HFFc6 (cell line): ENCODE measurements at regions not wholly inside any gene's neighbourhood (a gene's known extent, or its start where the extent isn't known, plus 50 kb on each side); places are given as distances from the start of the nearest gene placed in this dataset.
A peak's percentile ranks its signal among the peaks of the same experiment; 100 is the strongest.

Experiments
- DNase-seq: peaks from one replicate; pipeline ENCODE4 v3.0.0-alpha.2; 2018
- H3K27ac Mint-ChIP-seq: 2 replicates; pipeline ENCODE4 v1.8.0; 2020; ENCODE audit warnings: mild to moderate bottlenecking, mixed read lengths
- H3K27me3 Mint-ChIP-seq: 2 replicates; pipeline ENCODE4 v1.8.0; 2021; ENCODE audit warnings: mild to moderate bottlenecking, moderate library complexity, mixed read lengths; ENCODE audit not compliant: insufficient read depth
- H3K36me3 Mint-ChIP-seq: 2 replicates; pipeline ENCODE4 v1.8.0; 2021; ENCODE audit warnings: low read depth, mixed read lengths
- H3K4me1 Mint-ChIP-seq: 2 replicates; pipeline ENCODE4 v1.8.0; 2020; ENCODE audit warnings: low read depth, mixed read lengths
- H3K4me3 Mint-ChIP-seq: 2 replicates; pipeline ENCODE4 v1.8.0; 2020; ENCODE audit warnings: mild to moderate bottlenecking, moderate library complexity, mixed read lengths
- H3K9me3 Mint-ChIP-seq: 2 replicates; pipeline ENCODE4 v1.8.0; 2020; ENCODE audit warnings: mild to moderate bottlenecking, mixed read lengths
- TF ChIP-seq, protein P1 (sequence below): fragments of 200-600 bp; sonication (generic); IDR thresholded peaks from 2 replicates; pipeline ENCODE4 v1.5.0; 2021; ENCODE audit warnings: antibody characterized with exemption, mild to moderate bottlenecking

- TF ChIP-seq, protein P1, sequence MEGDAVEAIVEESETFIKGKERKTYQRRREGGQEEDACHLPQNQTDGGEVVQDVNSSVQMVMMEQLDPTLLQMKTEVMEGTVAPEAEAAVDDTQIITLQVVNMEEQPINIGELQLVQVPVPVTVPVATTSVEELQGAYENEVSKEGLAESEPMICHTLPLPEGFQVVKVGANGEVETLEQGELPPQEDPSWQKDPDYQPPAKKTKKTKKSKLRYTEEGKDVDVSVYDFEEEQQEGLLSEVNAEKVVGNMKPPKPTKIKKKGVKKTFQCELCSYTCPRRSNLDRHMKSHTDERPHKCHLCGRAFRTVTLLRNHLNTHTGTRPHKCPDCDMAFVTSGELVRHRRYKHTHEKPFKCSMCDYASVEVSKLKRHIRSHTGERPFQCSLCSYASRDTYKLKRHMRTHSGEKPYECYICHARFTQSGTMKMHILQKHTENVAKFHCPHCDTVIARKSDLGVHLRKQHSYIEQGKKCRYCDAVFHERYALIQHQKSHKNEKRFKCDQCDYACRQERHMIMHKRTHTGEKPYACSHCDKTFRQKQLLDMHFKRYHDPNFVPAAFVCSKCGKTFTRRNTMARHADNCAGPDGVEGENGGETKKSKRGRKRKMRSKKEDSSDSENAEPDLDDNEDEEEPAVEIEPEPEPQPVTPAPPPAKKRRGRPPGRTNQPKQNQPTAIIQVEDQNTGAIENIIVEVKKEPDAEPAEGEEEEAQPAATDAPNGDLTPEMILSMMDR: no peak
- Mint-ChIP-seq H3K27ac (no peak overlapping the region), H3K27me3 (peaks cover 3% of the 10 kb centered on the region; the same call in 1 of the 2 replicates), H3K4me3 (no peak overlapping the region), H3K9me3 (peaks cover 30% of the 10 kb centered on the region), H3K4me1 (no peaks in the 10 kb centered on the region), H3K36me3 (no peaks in the 10 kb centered on the region)
- no peak for DNase-seq
Observed at GRCh38 chr16:82470016-82470415, 156.8 kb upstream of the CDH13 start.

GRCh38 chr16:82464187-82464586 is 162.6 kb upstream of the CDH13 start:
- no peak overlapping the region for H3K27ac Mint-ChIP-seq
- no peaks in the 10 kb centered on the region for H3K27me3 Mint-ChIP-seq
- TF ChIP-seq, protein P1: no peak
- no peak overlapping the region for H3K4me3 Mint-ChIP-seq
- H3K36me3 Mint-ChIP-seq: no peaks in the 10 kb centered on the region
- H3K4me1 Mint-ChIP-seq: no peaks in the 10 kb centered on the region
- H3K9me3 Mint-ChIP-seq: peaks cover 14% of the 10 kb centered on the region
- DNase-seq: no peak

GRCh38 chr16:82460766-82461165 is 166.0 kb upstream of the CDH13 start:
- no peaks in the 10 kb centered on the region for H3K27me3 Mint-ChIP-seq
- no peaks in the 10 kb centered on the region for H3K4me1 Mint-ChIP-seq
- no peak for DNase-seq
- H3K9me3 Mint-ChIP-seq: peaks cover 8% of the 10 kb centered on the region
- H3K4me3 Mint-ChIP-seq: no peak overlapping the region
- H3K27ac Mint-ChIP-seq: no peak overlapping the region
- H3K36me3 Mint-ChIP-seq: no peaks in the 10 kb centered on the region
- TF ChIP-seq, protein P1: no peak

DNA sequence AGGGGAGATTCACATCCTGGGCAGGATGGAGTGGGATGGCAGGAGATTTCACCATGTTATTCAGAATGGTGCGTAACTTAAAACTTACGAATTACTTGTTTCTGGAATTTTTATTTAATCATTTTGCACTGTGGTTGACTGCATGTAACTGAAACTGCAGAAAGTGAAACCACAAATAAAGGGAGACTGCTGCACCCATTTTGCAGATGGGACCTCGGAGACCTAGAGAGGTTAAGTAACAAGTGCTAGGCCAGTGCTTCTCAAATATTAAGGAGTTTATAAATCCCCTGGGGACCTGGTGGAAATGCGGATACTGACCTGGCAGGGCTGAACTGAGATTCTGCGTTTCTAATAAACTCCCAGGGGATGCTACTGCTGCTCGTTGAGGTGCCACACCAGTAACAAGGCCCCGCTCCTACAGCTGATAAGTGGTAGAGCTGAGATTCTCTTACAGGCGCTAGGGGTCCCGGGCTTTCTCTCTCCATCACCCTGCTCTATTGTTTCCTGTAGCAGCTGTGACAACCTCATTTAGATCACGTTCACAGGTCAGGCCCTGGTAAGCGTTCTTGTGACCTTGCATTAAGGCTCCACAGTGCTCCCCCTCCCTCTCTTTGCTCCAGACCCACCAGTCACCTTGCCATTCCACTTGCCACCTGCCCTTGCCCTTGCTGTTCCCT is 167.1 kb upstream of the CDH13 start:
- DNase-seq: no peak
- Mint-ChIP-seq H3K36me3 (no peaks in the 10 kb centered on the region), H3K4me1 (no peaks in the 10 kb centered on the region), H3K4me3 (no peak overlapping the region), H3K27ac (no peak overlapping the region), H3K9me3 (no peaks in the 10 kb centered on the region; the same call in none of the 2 replicates), H3K27me3 (no peaks in the 10 kb centered on the region)
- TF ChIP-seq, protein P1: no peak

DNA sequence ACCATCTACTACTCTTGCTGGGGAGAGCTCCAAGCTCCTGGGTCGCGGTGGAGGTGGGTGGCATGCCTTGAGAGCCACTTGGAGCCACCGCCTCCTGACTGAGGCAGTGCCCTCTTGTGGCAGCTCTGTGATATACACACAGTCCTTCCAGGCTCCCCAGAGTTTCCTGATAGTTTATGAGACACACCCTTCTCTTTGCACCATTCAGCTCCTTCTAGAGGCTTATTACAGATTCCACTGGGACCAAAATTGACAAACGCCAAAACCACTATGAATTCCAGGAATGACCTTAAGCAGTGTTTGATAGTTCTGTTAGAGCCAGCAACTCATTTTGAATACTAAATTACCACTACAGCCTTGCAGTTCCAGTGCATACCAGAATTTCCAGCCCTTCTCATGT is 170.1 kb upstream of the CDH13 start:
- TF ChIP-seq, protein P1: peak; percentile 76
- Mint-ChIP-seq H3K9me3 (no peaks in the 10 kb centered on the region; the same call in 1 of the 2 replicates), H3K27me3 (no peaks in the 10 kb centered on the region), H3K4me3 (no peak overlapping the region), H3K4me1 (no peaks in the 10 kb centered on the region), H3K27ac (no peak overlapping the region), H3K36me3 (no peaks in the 10 kb centered on the region)
- peak; percentile 15 for DNase-seq
